ENCODE measurements at regions not wholly inside any gene's neighbourhood (a gene's known extent, or its start where the extent isn't known, plus 50 kb on each side); places are given as distances from the start of the nearest gene placed in this dataset.
"Not testable (repeated sequence)": the region's sequence is repeated elsewhere in the genome, so short reads cannot be mapped to it uniquely, and the experiment has no call there.

- DNase-seq (ENCODE audit: low read depth): no peak
These were observed 350.1 kb upstream of the ADAMTS9 start for GRCh38 chr3:65037861-65038260.

GRCh38 chr3:65035246-65035645 lies 347.4 kb upstream of the ADAMTS9 start:
- DNase-seq (ENCODE audit: low read depth): no peak

DNA sequence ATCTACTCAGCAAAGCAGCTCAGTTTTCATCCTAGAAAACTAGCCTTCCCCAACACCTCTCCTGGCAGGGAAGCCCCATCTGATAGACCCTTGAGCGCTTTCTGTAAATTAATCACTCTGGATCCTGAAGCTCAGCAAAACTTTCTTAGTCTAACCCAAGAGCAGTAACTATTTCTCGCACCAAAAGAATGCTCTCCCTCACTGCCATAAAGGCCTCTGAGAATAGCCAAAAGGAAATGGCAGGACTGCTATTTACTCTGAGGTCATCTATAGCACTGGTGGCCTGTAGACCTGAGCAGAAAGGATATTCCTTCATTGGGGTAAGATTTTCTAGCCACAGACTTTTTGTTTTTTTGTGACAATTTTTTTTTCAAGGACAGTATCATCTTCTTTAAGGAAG lies 345.8 kb upstream of the ADAMTS9 start:
- no peak for DNase-seq (ENCODE audit: low read depth)

GRCh38 chr3:65030847-65031463 lies 343.2 kb upstream of the ADAMTS9 start:
- no peak for DNase-seq (ENCODE audit: low read depth)

DNA sequence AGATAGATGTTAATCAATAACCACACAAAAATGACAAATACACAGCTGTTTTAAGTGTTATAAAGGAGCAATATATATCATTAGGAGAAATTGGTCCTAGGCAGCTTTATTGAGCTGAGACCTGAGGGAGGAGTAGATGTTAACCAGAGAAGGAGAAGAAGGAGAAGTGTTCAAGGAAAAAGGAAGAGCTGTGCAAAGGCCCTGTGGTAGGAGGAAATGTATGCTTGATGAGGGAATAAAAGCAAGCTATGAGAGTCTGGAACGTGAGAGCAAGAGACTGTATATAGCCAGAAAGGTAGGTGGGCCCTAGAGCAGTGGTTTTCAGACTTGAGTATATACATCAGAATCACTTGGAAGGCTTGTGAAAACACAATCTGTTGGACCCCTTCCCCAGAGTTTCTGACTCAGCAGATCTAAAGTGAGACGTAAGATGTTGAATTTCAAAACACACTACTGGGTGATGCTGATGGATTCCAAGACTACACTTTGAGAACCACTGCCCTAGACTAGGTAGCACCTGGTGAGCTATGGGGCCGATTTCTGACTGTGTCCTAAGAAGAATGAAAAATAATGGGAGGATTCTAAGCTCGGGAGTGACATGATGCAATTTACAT lies 342.3 kb upstream of the ADAMTS9 start:
- no peak for DNase-seq (ENCODE audit: low read depth)

GRCh38 chr3:65029130-65029529 lies 341.3 kb upstream of the ADAMTS9 start:
- no peak for DNase-seq (ENCODE audit: low read depth)

- DNase-seq (ENCODE audit: low read depth): no peak
These were observed 340.2 kb upstream of the ADAMTS9 start for GRCh38 chr3:65028024-65028423.

DNA sequence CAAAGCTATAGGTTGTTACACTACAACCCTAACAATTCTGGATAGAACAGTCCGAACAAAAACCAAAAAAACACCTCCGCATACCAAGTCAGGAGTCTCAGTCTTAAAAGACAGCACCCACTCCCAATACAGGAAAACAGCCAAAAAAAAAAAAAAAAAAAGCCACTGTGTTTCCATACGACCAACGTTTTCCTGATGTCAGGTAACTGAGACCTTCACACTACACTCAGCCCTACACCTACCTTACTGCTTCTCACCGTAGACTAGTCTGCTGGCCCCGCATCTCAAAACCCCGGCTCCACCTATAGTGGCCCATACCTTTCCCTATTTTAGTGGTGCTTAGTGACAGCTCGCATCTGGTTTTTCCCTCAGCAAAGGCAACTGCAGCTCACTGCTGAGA lies 339.5 kb upstream of the ADAMTS9 start:
- DNase-seq (ENCODE audit: low read depth): no peak

- no peak for DNase-seq (ENCODE audit: low read depth)
These were observed 338.4 kb upstream of the ADAMTS9 start for GRCh38 chr3:65026151-65026550.

- no peak for DNase-seq (ENCODE audit: low read depth)
These were observed 336.3 kb upstream of the ADAMTS9 start for GRCh38 chr3:65024148-65024547.

DNA sequence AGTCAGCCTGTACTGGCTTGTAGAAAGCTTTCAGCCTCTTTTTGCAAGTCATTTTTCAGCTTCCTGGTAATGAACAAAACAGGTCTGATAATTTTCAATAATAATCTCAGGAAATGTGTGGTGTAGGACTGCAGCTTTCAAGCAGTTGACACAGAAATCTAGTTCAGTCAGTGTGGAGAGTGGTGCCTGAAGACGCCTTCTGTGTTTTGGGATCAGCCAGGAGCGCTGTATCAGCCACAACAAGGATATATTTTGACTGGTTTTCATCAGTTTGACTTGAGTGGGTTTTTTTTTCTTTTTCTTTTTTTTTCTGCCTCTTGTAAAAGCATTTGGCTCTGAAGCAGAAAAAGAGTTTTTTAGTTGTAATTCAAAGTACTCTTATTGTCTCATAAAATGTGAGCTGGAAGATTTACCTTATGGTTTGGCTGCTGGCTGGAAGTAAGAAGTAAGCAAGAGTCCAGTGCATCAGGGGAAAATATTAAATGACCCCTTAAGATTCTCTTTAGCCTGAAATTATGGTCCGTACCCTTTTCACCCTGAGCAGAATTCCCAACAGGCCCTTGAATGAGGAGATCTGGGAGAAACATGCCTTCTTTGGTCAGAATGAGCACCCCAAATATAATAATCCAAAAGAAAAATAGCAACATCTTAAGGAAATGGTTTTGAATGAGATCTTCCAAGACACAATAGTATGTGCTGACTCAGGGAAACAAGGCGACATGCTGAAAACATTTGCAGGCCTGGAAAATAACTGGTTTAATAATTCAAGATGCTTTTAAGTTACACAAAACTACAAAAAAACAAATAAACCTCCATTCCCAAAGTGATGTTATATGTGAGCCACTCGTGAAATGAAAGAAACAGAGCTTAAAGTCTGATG lies 332.7 kb upstream of the ADAMTS9 start:
- no peak for DNase-seq (ENCODE audit: low read depth)

- DNase-seq (ENCODE audit: low read depth): no peak
These were observed 331.7 kb upstream of the ADAMTS9 start for GRCh38 chr3:65019443-65020055.

- DNase-seq (ENCODE audit: low read depth): no peak
These were observed 331.0 kb upstream of the ADAMTS9 start for GRCh38 chr3:65018801-65019200.

DNA sequence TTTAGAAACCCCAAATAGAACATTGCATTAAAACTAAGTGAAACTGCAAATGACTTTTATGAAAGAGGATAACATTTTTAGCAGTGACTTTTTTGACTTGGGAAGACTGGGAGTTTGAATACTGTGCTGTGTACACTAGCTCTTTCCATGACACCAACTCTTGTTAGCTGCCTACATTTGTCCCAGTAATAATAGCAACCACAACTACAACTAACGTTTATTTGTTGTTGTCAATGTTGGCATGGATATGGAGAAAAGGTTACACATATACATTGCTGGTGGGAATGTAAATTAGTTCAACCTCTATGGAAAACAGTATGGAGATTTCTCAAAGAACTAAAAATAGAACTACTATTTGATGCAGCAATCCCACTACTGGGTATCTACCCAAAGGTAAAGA lies 329.6 kb upstream of the ADAMTS9 start:
- DNase-seq (ENCODE audit: low read depth): no peak

- no peak for DNase-seq (ENCODE audit: low read depth)
These were observed 327.9 kb upstream of the ADAMTS9 start for GRCh38 chr3:65015711-65016110.

DNA sequence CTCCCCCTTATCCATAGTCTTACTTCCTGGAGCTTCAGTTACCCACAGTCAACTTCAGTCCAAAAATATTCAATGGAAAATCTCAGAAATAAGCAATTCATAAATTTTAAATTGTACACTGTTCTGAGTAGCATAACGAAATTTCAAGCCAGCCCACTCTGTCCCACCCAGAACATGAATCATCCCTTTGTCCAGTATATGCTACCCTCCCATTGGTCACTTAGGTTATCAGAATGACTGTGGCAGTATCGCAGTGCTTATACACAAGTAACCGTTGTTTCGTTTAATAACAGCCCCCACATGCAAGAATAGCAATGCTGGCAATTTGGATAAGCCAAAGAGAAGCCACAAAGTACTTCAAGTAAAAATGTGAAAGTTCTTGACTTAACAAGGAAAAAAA lies 325.3 kb upstream of the ADAMTS9 start:
- no peak for DNase-seq (ENCODE audit: low read depth)

- DNase-seq (ENCODE audit: low read depth): no peak
These were observed 318.5 kb upstream of the ADAMTS9 start for GRCh38 chr3:65006300-65006739.

GRCh38 chr3:65005486-65005885 lies 317.7 kb upstream of the ADAMTS9 start:
- no peak for DNase-seq (ENCODE audit: low read depth)

GRCh38 chr3:65004795-65005295 lies 317.0 kb upstream of the ADAMTS9 start:
- DNase-seq (ENCODE audit: low read depth): no peak

- no peak for DNase-seq (ENCODE audit: low read depth)
These were observed 316.5 kb upstream of the ADAMTS9 start for GRCh38 chr3:65004306-65004705.

DNA sequence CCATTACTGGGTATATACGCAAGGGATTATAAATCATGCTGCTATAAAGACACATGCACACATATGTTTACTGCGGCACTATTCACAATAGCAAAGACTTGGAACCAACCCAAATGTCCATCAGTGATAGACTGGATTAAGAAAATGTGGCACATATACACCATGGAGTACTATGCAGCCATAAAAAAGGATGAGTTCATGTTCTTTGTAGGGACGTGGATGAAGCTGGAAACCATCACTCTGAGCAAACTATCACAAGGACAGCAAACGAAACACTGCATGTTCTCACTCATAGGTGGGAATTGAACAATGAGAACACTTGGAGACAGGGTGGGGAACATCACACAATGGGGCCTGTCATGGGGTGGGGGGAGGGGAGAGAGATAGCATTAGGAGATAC lies 313.3 kb upstream of the ADAMTS9 start:
- DNase-seq (ENCODE audit: low read depth): not testable (repeated sequence)

DNA sequence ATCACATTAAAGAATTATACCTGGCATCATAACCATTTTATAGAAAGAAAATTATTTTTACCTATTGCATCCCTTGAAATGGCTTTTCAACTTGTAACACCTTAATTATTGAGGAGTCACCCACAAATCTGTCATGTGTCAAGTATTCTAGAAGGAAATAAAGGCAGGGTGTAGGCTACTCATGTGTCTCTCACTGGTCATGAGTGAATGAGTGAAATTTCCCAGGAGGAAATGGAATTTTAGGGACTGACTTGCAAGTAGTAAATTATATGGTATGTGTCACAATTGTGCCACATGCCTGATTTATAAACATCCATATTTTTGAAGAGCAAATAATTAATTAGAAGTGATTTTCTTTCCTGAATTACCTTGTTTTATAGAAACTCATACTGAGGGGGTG lies 310.5 kb upstream of the ADAMTS9 start:
- no peak for DNase-seq (ENCODE audit: low read depth)
